BLaER1 (cell line): ENCODE measurements at regions not wholly inside any gene's neighbourhood (a gene's known extent, or its start where the extent isn't known, plus 50 kb on each side); places are given as distances from the start of the nearest gene placed in this dataset.
"Not testable (repeated sequence)": the region's sequence is repeated elsewhere in the genome, so short reads cannot be mapped to it uniquely, and the experiment has no call there.

ENCODE experiments used
- H3K27ac ChIP-seq: shearing (Covaris generic); formaldehyde crosslinking; 2 replicates; pipeline ENCODE4 v1.8.1; 2022
- H3K27me3 ChIP-seq: shearing (Covaris generic); formaldehyde crosslinking; 2 replicates; pipeline ENCODE4 v1.8.1; 2022
- H3K36me3 ChIP-seq: shearing (Covaris generic); formaldehyde crosslinking; 2 replicates; pipeline ENCODE4 v1.8.1; 2022
- H3K4me1 ChIP-seq: shearing (Covaris generic); formaldehyde crosslinking; 2 replicates; pipeline ENCODE4 v1.8.1; 2022
- H3K4me2 ChIP-seq: shearing (Covaris generic); formaldehyde crosslinking; 2 replicates; pipeline ENCODE4 v1.8.1; 2022
- H3K4me3 ChIP-seq: shearing (Covaris generic); formaldehyde crosslinking; 2 replicates; pipeline ENCODE4 v1.8.1; 2022
- H3K9ac ChIP-seq: shearing (Covaris generic); formaldehyde crosslinking; 2 replicates; pipeline ENCODE4 v1.8.1; 2022
- H3K9me3 ChIP-seq: shearing (Covaris generic); formaldehyde crosslinking; 2 replicates; pipeline ENCODE4 v1.8.1; 2022
- H4K20me1 ChIP-seq: shearing (Covaris generic); formaldehyde crosslinking; 2 replicates; pipeline ENCODE4 v1.8.1; 2022
- Cebpa-rat ChIP-seq: shearing (Covaris generic); IDR thresholded peaks from 2 replicates; pipeline ENCODE4 v1.8.1; 2022

DNA sequence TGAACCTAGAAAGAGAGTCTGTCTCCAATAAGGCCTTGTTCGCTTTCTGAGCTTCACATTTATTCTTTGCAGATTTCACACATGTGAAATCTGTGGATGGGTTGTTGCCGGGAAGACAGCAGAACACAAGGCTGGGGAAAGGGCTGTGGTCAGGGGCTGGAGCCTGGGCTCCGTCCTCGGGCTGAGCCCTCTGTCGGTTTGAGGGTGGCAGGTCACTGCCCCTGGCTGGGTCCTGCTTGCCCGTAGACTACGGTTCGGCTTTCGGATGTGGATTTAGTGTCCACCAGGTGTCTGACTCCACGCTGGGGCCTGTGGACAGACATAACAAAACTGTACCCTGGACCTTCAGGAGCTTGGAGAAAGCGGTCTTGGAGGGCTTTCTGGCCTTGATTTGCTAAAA is 117.0 kb upstream of the ALX4 start:
- Histone ChIP-seq H3K4me1 (no peaks in the 10 kb centered on the region), H3K27me3 (no peaks in the 10 kb centered on the region), H3K9ac (no peak overlapping the region), H3K4me3 (no peak overlapping the region), H4K20me1 (no peaks in the 10 kb centered on the region), H3K9me3 (no peaks in the 10 kb centered on the region), H3K4me2 (no peak overlapping the region), H3K36me3 (no peaks in the 10 kb centered on the region), H3K27ac (no peak overlapping the region)
- no peak for TF ChIP-seq Cebpa-rat

DNA sequence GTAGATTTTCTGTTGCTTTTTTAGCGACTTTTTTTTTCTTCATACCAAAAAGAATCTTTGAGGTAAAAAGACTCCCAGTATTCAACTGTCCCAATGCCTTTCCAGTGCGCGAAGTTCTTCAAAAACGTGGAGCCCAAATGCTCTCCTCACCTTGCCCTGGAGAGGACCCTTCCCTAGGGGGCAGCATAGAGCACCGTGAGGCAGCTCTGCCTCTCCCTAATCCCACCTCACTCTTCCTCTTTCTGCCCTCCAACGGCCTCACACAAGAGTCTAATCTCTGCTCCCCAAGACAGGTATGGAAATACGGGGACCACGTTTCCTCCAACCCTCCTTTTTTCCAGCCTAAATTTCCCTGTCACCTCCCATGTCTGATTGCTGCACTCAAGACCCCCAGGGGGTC is 117.5 kb upstream of the ALX4 start:
- Histone ChIP-seq H3K4me2 (no peak overlapping the region), H3K4me1 (no peaks in the 10 kb centered on the region), H4K20me1 (no peaks in the 10 kb centered on the region), H3K27ac (no peak overlapping the region), H3K9ac (no peak overlapping the region), H3K36me3 (no peaks in the 10 kb centered on the region), H3K4me3 (no peak overlapping the region), H3K9me3 (no peaks in the 10 kb centered on the region), H3K27me3 (no peaks in the 10 kb centered on the region)
- TF ChIP-seq Cebpa-rat = no peak

DNA sequence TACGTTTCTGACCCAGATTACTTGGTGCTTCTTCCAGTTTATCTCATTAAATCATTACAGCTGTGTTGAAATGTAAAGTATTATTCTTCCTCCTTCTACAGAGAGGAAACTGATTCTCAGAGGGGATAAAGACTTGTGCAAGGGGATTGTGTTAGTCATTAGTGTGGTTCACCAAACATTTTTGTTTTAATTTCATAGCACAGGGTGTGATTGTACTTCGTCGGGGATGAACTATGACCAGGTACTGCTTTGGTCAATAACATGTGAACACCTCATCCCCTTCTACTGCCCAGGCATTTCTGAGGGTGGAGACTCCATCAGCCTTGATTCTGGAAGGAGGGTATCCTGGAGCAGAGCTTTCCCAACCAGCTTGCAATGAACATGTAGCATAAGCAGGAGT is 120.2 kb upstream of the ALX4 start:
- Histone ChIP-seq H4K20me1 (no peaks in the 10 kb centered on the region), H3K36me3 (no peaks in the 10 kb centered on the region), H3K27me3 (no peaks in the 10 kb centered on the region), H3K4me2 (no peak overlapping the region), H3K9ac (no peak overlapping the region), H3K9me3 (no peaks in the 10 kb centered on the region), H3K4me3 (no peak overlapping the region), H3K4me1 (no peaks in the 10 kb centered on the region), H3K27ac (no peak overlapping the region)
- no peak for TF ChIP-seq Cebpa-rat

DNA sequence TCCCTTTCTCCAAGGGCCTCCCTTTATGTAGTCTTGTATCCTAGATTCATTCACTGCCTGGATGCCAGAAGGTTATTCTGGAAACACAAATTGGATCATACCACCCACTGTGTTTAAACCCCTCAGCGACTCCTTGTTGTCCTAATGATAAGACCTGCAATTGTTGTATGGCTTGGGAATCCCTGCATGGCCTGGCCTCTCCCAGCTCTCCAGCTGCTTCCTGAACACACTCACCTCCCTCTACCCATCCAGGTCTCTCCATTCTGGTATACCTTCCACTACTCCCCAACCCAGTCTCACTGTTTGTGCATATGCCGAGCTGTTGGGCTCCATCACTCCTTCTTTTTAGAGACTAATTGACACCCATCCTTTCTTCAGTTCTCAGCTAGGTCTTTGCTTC is 124.3 kb upstream of the ALX4 start:
- Histone ChIP-seq H3K36me3 (no peaks in the 10 kb centered on the region), H4K20me1 (no peaks in the 10 kb centered on the region), H3K9ac (no peak overlapping the region), H3K4me1 (no peaks in the 10 kb centered on the region), H3K4me3 (no peak overlapping the region), H3K9me3 (no peaks in the 10 kb centered on the region), H3K27me3 (no peaks in the 10 kb centered on the region), H3K4me2 (no peak overlapping the region), H3K27ac (no peak overlapping the region)
- no peak for TF ChIP-seq Cebpa-rat

DNA sequence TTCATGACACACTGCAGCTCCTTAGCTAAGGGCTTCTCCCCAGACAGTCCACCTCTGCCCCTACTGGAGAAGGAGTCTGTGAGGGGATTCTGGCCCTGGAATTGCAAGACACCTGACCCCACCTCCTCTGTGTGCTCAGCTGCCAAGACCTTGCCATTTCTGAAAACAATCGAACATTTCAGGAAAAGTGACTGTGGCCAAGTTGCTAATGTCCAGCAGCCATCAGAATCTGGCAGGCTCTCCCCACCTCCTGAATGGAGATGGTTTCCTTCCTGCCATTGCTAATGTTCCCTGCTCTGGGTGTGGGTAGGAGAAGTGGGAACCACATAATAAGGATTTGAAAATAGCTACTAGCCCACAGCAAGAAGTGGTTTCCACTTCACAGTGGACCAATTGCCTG is 127.2 kb upstream of the ALX4 start:
- Histone ChIP-seq H3K4me3 (no peak overlapping the region), H4K20me1 (no peaks in the 10 kb centered on the region), H3K36me3 (no peaks in the 10 kb centered on the region), H3K27ac (no peak overlapping the region), H3K4me2 (no peak overlapping the region), H3K4me1 (no peaks in the 10 kb centered on the region), H3K9me3 (peaks cover 4% of the 10 kb centered on the region; the same call in 1 of the 2 replicates), H3K9ac (no peak overlapping the region), H3K27me3 (no peaks in the 10 kb centered on the region)
- TF ChIP-seq Cebpa-rat = no peak

DNA sequence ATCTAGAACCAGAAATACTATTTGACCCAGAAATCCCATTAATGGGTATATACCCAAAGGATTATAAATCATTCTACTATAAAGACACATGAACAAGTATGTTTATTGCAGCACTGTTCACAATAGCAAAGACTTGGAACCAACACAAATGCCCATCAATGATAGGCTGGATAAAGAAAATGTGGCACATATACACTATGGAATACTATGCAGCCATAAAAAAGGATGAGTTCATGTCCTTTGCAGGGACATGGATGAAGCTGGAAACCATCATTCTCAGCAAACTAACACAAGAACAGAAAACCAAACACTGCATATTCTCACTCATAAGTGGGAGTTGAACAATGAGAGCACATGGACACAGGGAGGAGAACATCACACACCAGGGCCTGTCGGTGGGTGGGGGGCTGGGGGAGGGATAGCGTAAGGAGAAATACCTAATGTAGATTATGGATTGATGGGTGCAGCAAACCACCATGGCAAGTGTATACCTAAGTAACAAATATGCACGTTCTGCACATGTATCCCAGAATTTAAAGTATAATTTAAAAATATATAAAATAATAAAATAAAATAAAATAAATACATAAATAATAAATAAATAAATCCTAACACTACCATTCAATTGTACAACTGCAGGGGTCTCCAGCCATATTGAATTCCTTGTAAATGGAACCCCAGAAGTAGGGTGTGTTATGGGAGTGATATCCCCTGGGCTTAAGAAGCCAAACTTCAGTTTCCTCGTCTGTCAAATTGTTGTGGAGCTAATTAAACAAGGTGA is 122.4 kb upstream of the CD82 start:
- not testable (repeated sequence) for H3K27me3 ChIP-seq, H3K4me2 ChIP-seq, H4K20me1 ChIP-seq, H3K27ac ChIP-seq, H3K9ac ChIP-seq, H3K36me3 ChIP-seq, H3K4me1 ChIP-seq, H3K4me3 ChIP-seq, H3K9me3 ChIP-seq

DNA sequence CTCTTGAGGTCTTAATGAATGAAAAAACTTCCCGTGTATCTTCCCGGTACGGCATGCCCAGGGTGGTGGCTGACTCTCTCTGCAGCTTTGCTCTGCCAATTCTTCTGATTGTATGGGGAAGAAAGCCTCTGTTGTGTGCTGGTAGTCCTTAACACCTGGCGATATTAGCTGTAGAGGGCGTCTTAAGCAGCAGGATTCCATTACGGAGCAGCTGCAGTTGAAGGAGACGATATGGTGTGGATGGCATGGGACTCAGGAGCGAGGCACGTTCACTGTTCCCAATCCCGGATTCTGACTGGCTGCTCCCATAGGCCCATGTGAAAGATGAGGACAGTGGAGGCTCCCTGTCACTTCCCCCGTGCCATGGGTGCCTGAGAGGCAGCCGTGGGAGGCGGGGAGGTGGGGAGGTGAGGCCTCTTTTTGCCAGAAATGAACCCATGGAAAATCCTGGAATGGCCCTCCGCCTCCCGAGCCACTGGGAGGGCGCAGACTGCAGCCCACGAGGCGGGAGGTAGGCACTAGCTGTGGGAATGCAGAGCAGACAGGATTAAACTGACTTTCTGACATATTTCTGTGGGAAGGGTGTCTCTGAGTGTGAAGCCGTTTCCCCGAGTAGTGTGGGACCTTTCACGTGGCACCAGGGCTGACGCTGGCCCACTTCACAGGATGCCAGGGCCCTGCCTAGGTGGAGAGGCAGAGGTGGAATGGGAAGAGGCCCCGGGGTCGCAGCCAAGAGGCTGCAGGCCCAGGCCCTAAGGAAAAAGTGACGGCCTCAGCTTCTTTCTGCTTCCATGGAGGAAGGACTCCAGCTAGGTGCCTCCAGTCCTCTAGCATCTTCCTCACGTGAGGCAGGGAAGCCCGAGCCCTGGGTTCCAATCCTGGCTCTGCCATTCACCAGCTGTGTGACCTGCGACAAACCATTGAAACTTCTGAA is 121.4 kb upstream of the CD82 start:
- Histone ChIP-seq H3K27ac (no peak overlapping the region), H3K9me3 (peaks cover 4% of the 10 kb centered on the region; the same call in 1 of the 2 replicates), H3K4me2 (no peak overlapping the region), H3K4me1 (0 out of 2 replicates have a peak, but pooled peaks cover 2% of the 10 kb centered on the region), H4K20me1 (no peaks in the 10 kb centered on the region), H3K27me3 (no peaks in the 10 kb centered on the region), H3K4me3 (no peak overlapping the region), H3K9ac (no peak overlapping the region), H3K36me3 (no peaks in the 10 kb centered on the region)
- TF ChIP-seq Cebpa-rat = no peak

DNA sequence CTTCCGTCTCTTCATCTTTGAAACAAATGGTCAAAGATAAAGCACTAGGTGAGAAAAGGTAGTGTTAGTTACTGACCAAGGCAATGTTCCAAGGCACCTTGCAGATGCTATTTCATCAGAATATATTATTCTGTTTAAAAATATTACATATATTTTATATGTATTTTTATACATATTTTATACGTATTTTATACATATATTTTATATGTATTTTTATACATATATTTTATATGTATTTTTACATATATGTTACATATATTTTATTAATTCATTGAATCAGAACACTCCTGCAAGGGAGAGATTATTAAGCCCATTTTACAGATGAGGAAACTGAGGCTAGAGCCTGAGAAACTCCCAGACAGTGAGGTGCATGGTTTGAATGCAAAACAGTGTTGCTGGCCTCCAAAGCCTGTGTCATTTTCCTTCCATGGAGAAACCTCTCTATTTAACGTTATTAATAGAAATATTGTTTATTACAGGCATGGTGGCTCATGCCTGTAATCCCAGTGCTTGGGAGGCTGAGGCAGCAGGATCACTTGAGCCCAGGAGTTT is 120.6 kb upstream of the CD82 start:
- no peak for TF ChIP-seq Cebpa-rat
- peaks cover 8% of the 10 kb centered on the region; the same call in 1 of the 2 replicates for H3K9me3 ChIP-seq
- no peaks in the 10 kb centered on the region for H4K20me1 ChIP-seq
- no peak overlapping the region for H3K9ac ChIP-seq
- 0 out of 2 replicates have a peak, but pooled peaks cover 8% of the 10 kb centered on the region for H3K4me1 ChIP-seq
- H3K4me3 ChIP-seq = no peak overlapping the region
- no peak overlapping the region for H3K27ac ChIP-seq
- no peaks in the 10 kb centered on the region for H3K27me3 ChIP-seq
- H3K36me3 ChIP-seq = no peaks in the 10 kb centered on the region
- no peak overlapping the region for H3K4me2 ChIP-seq

DNA sequence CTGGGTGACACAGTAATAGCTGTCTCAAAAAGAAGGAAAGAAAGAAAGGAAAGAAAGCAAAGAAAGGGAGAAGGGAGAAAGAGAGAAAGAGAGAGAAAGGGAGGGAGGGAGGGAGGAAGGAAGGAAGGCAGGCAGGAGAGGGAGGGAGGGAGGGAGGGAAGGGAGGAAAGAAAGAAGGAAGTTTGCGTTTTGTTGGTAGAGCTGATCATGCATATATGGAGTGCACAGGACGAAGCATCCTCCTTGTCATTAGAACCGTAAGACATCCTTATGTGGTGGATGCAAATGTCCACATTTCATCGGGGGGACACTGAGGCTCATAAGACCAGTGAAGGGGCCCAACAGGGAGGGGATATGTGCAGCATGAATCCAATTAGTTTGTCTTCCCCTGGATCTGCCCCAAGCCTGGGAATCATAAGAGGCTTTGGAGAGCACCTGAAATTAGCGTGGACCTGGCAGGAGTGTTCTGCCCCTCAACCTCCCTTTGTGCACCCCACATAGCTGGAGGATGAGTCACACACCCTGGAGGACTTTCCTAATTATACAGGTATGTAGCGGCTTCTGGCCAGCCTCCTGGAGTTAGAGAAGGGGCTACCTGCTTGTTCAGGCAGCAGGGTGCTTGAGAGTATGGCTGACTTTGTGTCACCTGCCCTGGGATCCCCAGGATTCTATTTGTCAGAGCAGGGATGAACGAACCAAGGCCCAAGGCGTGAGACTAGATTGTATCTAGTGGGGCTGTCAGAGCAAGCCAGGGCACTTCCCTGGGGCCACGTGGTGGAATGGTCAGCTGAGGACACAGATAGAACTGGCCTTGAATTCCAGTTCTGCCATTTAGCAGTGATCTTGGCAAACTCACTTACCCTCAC is 119.7 kb upstream of the CD82 start:
- no peaks in the 10 kb centered on the region for H4K20me1 ChIP-seq
- H3K27me3 ChIP-seq = no peaks in the 10 kb centered on the region
- TF ChIP-seq Cebpa-rat = no peak
- peaks cover 9% of the 10 kb centered on the region; the same call in 1 of the 2 replicates for H3K9me3 ChIP-seq
- H3K36me3 ChIP-seq = no peaks in the 10 kb centered on the region
- H3K4me2 ChIP-seq = no peak overlapping the region
- no peak overlapping the region for H3K9ac ChIP-seq
- no peak overlapping the region for H3K27ac ChIP-seq
- no peak overlapping the region for H3K4me3 ChIP-seq
- peaks cover 16% of the 10 kb centered on the region for H3K4me1 ChIP-seq
